C4-2B (cell line): ENCODE measurements at regions not wholly inside any gene's neighbourhood (a gene's known extent, or its start where the extent isn't known, plus 50 kb on each side); places are given as distances from the start of the nearest gene placed in this dataset.

ENCODE experiments used
- CTCF ChIP-seq: fragments of 450-650 bp; conservative IDR thresholded peaks from 2 replicates; pipeline ENCODE4 v1.5.1; 2017; ENCODE audit warnings: mild to moderate bottlenecking
- ZFX ChIP-seq: fragments of 450-650 bp; IDR thresholded peaks from 2 replicates; pipeline ENCODE4 v1.6.1; 2017

- no peak for TF ChIP-seq CTCF
- TF ChIP-seq ZFX, result no peak
These were observed 416.1 kb downstream of the ZNF536 start for GRCh38 chr19:30788105-30788765.
